ENCODE measurements at regions not wholly inside any gene's neighbourhood (a gene's known extent, or its start where the extent isn't known, plus 50 kb on each side); places are given as distances from the start of the nearest gene placed in this dataset.
"Not testable (repeated sequence)": the region's sequence is repeated elsewhere in the genome, so short reads cannot be mapped to it uniquely, and the experiment has no call there.

DNA sequence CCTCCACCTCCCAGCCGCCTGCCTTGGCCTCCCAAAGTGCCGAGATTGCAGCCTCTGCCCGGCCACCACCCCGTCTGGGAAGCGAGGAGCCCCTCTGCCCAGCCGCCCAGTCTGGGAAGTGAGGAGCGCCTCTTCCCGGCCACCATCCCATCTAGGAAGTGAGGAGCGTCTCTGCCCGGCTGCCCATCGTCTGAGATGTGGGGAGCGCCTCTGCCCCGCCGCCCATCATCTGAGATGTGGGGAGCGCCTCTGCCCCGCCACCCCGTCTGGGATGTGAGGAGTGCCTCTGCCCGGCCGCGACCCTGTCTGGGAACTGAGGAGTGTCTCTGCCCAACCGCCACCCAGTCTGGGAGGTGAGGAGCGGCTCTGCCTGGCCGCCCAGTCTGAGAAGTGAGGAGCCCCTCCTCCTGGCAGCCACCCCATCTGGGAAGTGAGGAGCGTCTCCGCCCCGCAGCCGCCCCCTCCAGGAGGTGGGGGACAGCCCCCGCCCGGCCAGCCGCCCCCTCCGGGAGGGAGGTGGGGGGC is 296.3 kb downstream of the HNRNPD start:
- DNase-seq (ENCODE audit: low read depth) = not testable (repeated sequence)

DNA sequence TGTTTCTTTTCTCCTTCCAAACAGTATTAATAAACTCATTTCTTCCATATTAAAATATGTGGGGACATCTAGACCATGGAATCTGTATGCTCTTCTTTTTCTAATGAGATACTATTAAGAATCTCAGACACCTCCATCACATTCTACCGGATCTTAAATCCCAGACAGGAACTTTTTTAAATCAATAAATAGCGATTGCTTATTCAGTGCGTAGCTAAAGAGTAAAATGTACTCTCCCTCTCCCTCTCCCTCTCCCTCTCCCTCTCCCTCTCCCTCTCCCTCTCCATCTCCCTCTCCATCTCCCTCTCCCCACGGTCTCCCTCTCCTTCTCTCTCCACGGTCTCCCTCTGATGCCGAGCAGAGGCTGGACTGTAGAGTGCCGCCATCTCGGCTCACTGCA is 297.0 kb downstream of the HNRNPD start:
- no peak for DNase-seq (ENCODE audit: low read depth)

DNA sequence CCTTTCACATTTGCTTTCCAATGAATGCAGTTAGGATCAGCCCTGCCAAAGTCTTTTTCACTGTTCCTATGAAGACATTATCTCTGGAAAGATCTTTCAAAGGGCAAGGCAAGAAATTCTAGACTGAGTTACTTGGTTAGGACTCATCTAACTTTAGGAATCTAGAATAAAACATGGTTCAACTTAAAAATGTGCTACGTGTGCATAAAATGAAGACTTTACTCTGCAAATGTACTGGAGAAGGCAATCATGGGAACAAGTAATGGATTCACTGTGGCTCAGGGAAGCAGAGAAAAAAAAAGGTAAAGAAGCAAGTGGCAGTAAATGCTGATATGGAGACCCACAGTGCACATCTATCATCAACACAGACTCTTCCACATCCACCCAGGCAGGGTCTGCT is 297.4 kb downstream of the HNRNPD start:
- no peak for DNase-seq (ENCODE audit: low read depth)

DNA sequence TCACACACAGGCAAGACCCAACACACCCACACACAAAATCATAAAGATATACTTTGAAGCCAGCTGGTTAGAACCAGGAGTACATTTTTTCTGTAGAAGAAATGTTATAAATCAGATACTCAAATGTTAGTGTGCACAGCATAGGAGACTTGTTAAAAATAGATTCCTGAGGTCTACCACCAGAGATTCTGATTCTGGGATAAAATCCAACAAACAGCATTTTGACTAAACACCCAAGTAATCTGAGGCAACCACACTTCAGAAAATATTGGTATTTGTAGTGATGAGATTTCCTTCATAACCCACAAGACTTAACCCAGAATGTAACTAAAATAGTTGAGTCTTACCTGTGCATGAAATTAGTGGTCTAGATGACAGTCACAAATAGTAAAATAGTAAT is 301.8 kb downstream of the HNRNPD start:
- DNase-seq (ENCODE audit: low read depth) = no peak

DNA sequence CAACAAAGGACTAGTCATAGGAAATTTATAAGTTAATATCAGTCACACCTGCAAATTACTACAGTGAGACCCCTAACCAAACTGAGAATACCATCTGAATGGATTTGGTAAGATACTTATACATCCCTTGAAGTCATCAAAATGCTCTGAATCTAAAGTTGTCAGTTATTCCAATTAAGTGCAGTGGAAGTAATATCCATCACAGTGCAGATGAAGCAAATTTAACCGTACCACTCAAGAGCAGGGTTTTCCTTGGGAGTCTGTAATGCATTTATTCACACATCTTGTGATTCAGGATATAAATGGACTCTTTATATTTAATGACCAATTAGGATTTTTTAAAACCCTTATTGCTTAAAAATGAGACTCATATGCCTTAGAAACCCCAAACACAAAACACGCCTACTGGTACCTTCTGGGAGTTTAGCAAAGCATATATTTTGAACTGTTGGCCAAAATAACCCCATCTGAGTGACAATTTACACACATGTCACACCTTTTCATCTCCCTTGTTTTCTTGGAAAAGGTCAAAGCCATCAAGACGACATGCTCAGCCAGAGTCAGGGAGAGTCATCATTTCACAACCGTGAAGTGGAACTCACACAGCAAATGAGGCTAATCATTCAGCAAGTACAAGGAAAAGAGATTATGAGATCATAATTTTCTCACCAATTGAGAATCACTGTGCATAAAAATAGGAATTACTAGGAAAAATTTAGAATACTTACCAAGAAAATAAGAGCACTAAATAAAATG is 303.7 kb downstream of the HNRNPD start:
- no peak for DNase-seq (ENCODE audit: low read depth)

DNA sequence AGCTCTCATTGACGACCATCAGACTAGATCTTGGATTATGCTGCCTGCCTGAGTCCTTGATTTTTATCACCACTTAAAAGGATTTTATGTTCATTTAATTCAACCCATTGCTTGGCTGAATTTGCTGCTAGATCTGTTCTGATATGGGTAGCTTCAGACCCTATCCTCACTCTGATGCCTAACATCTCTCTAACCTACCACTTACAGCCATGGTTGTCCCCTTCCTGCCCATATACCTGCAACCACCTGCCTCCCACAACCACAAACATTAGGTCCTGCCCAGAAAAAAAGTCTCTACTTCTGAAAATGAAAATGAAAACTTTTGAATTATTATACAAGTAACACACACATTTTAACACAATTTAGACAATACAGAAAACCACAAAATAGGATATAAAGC is 310.8 kb downstream of the HNRNPD start:
- no peak for DNase-seq (ENCODE audit: low read depth)

DNA sequence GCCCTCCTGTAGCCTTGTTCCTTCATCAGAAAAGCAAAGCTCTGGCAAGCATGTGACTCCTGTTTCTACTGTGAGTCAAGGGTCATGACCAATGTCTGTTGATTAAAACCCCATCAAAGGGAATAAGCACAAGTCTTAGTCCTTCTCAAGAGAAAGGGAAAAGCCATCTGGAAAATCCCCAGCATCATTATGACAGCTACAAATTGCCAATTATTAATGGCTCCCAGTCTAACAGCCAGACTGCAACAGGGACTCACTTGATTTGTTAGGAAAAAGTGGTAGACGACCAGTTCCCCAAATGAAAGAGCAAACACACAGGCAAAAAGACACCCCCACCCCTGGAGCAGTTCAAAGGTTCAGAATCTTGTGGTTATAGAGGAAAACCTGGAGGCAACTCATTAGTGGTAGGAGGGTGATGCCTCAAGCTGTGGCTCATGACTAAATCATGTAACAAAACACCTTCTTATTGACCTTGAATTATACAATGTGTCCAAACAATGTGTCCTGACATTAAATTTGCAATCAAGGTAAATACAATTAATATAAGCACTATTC is 315.7 kb downstream of the HNRNPD start:
- DNase-seq (ENCODE audit: low read depth) = no peak

DNA sequence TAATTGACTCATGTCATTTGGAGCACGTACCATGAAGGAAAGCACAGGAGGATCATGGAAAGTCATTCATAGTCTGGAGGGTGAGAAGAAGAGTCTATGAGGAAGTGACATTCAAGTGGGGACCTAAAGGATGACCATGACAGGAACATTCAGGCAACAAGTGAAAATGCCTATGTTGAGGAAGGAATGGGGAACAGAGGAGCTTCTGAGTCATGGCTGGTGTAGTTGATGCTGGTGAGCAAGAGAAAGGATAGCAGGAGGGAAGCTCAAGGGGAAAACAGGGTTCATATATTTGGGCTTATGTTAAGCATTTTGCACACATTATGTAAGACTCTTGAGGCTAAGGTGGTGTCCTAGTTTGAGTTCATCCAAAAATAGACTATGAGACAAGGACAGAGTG is 318.6 kb downstream of the HNRNPD start:
- no peak for DNase-seq (ENCODE audit: low read depth)

- no peak for DNase-seq (ENCODE audit: low read depth)
These were observed 320.4 kb downstream of the HNRNPD start for GRCh38 chr4:82053396-82053795.

- no peak for DNase-seq (ENCODE audit: low read depth)
These were observed 323.0 kb downstream of the HNRNPD start for GRCh38 chr4:82050796-82051195.

DNA sequence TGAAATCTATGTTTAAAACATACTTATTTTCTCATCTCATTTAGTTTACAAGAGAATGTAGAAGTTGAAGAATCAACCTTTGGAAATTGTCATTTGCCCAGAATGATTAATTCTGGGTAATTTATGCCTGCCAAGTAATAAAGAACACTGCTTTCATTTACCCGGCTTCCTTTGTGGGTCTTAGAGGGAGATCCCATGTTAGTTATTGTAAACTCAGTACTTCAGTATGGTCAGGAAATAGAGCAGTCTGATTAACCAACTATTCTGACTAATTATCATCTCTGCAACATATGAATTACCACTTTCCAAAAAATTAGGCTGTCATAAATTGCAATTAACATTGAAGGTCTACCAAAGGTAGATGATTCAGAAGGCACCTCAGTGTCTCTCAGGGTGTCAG is 324.5 kb downstream of the HNRNPD start:
- no peak for DNase-seq (ENCODE audit: low read depth)

DNA sequence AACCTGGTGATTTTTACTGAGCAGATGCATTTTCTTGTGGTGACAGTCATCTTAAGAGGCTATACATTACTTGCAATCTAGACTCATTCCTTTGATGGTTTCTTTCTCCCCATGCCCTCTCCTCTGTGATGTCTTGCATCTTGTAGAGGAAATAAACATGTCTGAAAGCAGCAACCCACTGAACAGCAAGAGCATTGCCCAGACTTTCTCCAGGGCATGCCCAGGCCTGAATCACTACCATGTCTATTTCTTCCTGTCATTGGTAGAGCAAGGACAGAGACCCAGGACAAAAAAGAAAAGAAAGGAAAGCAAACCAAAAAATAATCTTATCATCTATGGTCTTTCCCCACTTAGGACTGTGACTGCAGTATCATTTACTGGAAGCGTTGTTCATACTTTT is 326.1 kb downstream of the HNRNPD start:
- no peak for DNase-seq (ENCODE audit: low read depth)

GRCh38 chr4:82046796-82047195 is 327.0 kb downstream of the HNRNPD start:
- DNase-seq (ENCODE audit: low read depth) = no peak

GRCh38 chr4:82045267-82045666 is 328.5 kb downstream of the HNRNPD start:
- no peak for DNase-seq (ENCODE audit: low read depth)

DNA sequence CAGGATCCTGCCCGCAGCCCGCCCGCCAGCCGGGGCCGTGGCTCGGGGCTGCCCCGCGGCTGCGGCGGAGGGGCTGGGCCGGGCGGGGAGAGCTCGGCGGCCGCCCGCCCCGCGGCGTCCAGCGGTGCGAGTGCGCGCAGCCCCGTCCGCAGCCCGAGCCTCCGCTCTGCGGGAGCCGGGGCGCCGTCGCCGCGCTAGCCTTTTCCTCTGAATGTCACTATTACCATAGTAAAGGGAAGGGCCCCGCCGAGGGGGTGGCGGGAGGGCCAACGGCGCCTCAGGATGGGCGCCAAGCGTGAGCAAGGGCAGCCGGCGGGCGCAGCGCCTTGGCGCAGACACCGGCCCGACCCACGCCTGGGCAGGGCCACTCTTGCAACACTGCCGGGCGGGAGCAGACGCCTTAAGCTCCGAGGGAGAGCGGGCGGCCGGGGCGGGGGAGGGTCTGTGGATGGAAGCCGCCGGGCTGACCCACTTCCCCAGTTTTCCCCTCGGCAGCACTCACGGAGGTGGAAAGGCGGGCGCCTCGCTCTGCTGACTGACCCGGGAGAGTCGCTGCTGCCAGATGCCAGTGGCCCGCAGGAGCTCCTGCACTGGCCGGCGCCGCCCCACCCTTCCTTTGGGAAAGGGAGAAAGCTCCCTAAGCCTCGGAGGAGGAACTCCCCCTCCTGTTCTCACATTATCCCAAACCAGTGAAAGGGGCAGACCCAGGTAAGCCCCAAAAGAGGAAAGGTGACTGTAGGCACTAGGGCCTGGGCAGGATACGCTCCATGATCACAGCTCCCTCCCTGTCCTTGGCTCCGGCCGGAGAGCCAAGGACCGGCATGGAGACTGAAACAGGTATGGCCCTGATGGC is 329.4 kb downstream of the HNRNPD start:
- no peak for DNase-seq (ENCODE audit: low read depth)

DNA sequence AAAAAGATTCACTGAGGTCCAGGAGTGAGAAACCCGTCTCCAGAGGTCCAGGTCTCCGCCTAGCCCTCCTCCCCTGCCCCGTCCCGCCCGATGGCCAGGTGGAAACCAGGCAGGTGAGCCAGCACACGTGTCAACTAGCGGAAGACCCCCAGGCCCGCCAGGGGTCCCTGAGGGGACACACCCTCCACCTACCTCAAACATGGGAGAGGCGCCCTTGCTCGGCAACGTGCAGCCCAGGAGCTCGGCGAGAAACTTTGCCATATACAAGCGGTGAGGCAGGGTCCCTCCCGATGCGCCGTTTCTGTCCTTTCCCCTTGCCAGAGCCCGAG is 330.0 kb downstream of the HNRNPD start:
- no peak for DNase-seq (ENCODE audit: low read depth)

GRCh38 chr4:82043081-82043808 is 330.5 kb downstream of the HNRNPD start:
- no peak for DNase-seq (ENCODE audit: low read depth)

- DNase-seq (ENCODE audit: low read depth) = no peak
These were observed 331.7 kb downstream of the HNRNPD start for GRCh38 chr4:82042042-82042441.

DNA sequence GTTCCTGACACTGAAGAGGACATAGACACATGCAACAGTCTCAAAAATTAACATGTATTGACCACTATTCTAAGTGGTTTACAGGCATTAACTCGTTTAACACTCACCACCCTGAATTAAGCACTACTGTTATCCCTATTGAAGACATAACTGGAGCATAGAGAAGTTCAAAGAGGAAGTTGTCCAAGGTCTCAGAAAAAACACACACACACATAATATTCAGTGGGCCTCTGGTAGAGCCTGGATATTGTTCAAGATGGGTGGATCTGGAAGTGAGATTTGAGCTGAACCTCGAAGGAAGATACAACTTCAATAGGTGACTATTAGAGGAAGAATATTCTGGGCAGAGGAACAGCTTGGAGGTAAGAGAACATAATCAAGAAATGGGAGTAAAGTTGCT is 334.9 kb downstream of the HNRNPD start:
- no peak for DNase-seq (ENCODE audit: low read depth)

DNA sequence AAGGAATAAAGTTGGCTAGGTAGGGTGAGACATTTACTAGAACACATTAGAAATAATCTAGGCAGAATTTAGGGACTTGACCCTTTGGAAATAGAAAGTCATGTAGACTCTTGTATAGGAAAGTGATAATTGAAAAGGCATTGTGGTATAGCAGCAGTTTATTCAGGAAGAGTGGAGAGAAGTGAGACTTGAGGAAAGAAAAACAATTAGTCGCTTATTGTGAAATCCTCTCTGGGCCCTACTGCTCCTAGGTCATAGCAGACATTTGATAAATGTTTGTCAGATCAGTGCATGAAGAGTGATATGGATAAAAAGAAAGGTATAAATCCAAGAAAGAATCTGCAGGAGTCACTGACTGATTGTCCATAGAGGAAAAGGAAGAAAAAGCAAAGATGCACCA is 337.6 kb downstream of the HNRNPD start:
- no peak for DNase-seq (ENCODE audit: low read depth)

GRCh38 chr4:82034878-82035277 is 338.9 kb downstream of the HNRNPD start:
- DNase-seq (ENCODE audit: low read depth) = no peak

DNA sequence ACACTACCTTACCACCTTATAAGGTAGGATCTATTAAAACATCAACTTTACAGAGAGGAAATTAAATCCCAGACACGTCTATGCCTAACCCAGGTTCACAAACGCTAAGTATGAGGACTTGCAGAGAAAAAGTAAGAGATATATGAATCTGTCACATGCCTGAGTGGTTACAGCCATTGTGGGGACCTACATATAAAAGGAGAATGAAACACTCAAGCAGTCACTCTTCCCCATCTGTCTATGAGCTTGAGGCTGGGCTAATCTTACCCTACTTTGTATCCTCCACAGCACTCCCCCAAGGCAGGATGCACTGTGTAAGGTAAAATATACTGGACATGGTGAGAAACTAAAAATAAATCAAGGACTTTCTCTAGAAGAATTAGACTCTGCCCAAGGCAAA is 339.9 kb downstream of the HNRNPD start:
- DNase-seq (ENCODE audit: low read depth) = no peak
